AG20443 (cell line): ENCODE measurements at regions not wholly inside any gene's neighbourhood (a gene's known extent, or its start where the extent isn't known, plus 50 kb on each side); places are given as distances from the start of the nearest gene placed in this dataset.

Experiments
- DNase-seq: peaks from one replicate; pipeline ENCODE4 v3.0.0; 2012; ENCODE audit warnings: low spot score, mixed read lengths

DNA sequence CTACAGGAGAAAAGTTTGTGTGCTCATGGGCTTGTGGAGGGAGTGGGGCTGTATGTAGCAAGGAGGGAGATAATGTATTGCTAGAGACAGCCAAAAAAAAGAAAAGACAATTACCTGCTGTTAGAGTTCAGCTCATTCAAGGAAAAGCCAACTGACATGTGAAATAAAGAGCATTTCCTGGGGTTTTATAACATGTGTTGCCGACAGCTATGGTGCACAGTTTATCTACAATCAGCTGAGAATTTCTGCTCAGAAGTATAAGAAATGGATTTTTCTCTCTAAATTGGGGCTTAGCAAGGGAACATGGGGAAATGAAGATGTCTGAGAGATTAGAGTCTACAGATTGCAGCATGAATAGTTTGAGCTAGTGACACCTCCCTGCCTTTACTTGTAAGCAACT, 674.1 kb downstream of the SUCLG1 start:
- DNase-seq: no peak

DNA sequence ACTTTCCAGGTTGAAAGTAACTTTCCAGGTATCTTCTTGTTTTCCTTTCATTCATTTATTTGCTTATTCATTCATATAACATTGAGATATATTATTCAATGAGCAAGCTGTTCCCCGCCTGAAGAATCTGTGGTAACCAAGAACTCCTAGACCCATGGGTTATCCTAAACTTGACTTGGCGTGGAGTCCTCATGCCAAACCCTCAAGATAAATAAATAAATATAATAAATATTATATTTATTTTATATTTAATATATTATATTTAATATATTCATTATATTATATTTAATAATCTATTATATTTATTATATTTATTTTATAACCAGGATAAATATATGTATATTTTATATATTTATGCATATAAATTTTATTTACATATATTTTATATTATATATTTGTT, 674.8 kb downstream of the SUCLG1 start:
- DNase-seq: no peak

DNA sequence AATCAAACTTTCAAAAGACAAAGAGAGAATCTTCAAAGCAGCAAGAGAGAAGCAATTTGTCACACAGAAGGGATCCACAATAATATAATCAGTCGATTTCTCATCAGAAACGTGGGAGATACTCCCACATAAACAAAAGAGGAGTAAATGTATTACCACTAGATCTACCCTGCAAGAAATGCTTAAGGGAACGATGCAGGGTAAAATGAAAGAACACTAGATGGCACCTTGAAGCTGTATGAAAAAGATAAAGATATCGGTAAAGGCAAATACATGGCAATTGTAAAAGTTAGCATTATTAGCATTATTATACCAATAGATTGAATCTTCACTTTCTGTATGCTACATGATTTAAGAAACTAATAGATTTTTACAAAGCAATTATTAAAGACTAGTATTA, 677.0 kb downstream of the SUCLG1 start:
- DNase-seq: no peak

DNA sequence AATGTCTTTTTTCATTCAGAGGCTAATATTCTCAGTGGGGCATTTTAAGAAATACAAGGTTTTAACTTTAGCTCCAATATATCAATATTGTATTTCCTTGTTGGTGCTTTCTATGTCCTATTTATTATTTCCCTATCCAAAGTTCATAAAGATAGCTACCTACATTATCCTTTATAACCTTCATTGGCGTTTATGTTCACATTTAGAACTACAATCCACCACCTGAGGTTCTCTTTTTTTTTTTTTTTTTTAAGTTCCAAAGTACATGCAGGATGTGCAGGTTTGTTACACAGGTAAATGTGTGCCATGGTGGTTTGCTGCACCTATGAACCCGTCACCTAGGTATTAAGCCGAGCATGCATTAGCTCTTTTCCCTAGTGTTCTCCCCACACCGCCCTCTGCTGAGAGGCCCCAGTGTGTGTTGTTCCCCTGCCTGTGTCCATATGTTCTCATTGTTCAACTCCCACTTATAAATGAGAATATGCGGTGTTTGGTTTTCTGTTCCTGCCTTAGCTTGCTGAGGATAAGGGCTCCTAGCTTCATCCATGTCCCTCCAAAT, 694.6 kb downstream of the SUCLG1 start:
- DNase-seq: no peak

DNA sequence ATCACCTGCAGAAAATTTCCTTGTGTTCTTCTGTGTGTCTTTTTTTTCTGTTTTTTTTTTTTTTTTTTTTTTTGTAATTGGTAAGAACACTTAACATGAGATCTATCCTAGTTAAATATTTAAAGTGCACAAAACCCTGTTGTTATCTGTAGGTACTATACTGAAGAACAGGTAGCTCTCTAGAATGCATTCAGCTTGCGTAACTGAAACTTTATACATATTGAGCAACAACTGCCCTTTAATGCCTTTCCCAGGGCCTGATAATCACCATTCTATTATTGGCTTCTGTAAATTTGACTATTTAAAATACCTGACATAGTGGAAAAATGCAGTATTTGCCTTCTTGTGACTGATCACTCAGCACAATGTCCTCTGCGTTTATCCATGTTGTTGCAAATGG, 701.8 kb downstream of the SUCLG1 start:
- DNase-seq: no peak

DNA sequence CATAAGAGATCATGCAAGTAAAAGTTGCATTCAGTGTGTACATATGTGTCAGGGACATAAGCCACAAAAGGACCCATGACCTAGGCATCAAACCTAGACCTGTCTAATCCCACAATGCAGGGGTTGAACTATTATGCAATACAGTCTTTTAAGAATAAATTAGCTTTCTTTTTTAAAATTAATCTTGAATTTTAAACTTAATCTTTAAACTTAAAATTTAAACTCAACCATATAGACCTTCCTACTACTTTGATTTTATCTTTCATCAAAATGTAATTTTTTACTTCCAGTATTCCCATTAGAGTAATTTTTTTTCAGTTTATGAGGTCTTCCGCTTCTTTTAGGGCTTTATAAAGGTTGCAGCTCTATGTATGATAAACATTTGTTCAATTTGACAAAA, 702.9 kb downstream of the SUCLG1 start:
- DNase-seq: no peak

DNA sequence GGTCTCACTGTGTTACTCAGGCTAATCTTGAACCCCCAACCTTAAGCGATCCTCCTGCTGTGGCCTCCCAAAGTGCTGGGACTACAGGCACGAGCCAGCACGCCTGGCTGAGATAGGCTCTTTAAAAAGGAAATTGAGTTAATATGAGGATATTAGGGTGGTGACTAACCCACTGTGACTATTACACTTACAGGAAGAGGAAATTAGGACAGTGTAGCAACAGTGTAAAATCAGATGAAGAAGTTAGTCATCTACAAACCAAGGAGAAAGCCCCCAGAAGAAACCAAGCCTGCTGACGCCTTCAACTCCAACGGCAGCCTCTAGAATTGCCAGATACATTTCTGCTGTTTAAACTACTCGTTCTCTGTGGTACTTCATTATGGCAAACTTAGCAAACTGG, 711.9 kb downstream of the SUCLG1 start:
- DNase-seq: no peak

DNA sequence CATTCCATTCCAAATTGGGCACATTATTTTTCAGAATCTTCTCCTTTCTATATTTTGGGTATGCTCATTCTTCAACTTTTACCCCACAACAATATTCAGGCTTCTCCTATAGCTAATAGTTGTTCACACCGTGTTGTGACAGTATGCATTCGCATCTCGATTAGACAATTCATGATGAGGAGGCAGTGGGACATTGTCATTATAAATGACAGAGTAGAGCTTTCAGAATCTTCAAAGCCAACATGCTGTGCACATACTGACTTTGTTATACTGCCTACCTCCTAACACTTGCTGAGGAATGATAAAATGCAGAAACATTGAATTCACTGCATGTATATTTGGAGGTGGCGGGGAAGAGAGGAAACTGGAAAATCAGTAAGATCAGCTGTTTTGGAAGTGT, 714.2 kb downstream of the SUCLG1 start:
- no peak for DNase-seq

DNA sequence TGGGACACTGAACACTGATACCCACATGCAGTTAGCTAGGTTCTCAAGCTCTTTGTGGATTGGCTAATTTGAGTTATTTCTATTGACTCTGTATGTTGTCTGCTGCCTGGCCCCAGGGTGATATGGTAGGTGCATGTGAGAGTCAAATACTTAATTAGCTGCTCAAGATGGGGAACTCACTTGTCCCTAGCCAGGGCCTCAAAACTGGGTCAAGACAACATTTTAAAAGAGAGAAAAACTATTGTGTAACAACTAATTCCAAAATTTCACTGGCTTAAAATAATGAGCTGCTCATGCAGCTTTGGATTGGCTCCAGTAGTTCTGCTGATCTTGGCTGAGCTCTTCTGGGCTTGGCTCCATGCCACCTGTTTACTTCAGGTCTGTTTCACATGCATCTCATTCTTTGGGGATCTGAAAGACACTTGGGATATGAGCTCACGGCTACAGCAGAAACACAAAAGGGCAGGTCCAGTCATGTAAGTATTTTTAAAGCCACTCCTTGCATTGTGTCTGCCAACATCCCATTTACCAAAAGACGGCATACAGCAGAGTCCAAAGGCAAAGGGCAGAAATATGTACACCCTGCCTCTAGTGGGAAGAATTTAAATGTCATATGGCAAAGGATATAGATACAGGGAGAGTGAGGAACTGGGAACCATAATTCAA, 716.8 kb downstream of the SUCLG1 start:
- peak; percentile 49 for DNase-seq

DNA sequence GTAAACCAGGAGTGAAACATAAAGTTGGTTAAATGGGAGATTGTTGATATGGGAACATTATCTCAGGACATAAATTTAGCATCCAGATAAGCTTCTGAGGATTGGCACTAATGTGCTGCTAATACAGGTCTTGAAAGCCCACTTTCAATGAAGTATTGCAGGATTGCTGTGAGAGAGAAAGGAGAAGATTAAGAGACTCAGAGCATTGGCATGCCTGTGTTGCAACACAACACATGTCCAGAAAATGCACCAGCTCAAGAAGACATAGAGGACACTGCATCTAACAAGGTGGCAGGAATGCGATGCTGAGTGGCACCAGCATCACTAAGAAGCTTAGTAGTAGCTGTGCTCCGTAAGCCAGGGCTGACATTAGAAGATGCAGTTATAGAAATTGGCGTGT, 728.9 kb downstream of the SUCLG1 start:
- peak; percentile 29 for DNase-seq

DNA sequence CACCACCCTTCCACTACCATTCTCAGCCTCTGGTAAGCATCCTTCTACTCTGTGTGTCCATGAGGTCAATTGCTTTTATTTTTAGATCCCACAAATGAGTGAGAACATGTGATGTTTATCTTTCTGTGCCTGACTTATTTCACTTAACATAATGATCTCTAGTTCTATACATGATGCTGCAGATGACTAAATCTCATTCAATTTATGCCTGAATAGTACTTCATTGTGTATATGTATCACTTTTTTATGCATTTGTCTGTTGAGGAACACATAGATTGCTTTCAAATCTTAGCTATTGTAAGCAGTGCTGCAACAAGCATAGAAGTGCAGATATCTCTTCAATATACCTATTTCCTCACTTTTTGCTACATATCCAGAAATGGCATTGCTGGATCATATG, 733.3 kb downstream of the SUCLG1 start:
- no peak for DNase-seq

DNA sequence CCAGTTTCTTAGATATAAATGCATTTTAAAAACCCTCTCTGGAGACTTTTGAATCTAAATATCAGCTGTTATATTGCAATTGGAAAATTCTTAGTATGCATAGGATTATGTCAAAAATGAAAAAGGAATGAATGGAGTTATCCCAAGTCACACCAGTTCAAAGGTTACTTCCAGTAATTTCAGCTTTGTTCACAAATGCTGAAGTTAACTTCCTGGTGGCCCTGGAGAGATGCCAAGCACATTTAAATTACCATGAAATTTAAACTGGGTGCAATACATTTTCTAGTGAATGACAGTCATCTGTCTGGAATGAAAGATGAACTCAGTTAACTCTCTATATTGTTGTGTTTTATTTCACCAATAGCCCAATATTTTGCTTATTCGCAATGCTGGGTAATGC, 753.9 kb downstream of the SUCLG1 start:
- no peak for DNase-seq

DNA sequence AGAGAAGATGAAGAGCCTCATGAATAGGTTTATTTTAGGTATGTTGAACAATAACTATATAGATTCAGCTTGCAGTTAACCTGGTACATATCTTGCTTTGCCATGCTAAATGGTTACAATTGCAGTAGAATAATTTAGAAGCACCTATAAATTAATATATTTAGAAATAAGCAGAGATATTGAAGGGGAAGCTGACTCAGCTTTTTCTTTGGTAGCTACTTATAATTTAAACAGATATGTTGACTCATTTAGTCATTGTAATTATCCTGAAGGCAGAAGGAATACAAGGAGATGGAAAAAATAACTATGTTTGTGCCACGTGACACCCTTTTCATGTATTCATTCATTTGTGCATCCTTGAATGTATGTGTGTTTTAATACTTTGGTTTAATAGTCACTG, 755.5 kb downstream of the SUCLG1 start:
- no peak for DNase-seq

DNA sequence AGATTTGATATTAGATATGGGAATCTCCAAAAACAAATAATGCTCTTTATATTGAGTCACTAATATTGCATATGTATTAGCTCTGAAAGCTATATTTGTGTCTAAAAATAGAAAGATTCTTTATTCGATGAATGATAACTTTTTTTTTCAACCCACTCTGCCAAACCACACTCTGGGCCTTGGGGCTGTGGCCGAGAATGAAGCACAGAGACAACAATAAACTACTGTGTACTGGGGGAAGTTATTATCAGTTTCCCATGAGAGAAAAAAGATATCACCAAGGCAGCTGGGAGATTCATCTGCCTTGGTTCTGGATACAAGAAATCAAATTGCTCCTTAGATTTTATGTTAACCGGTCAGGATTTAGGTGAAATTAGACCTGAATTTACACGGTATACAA, 762.2 kb downstream of the SUCLG1 start:
- DNase-seq: no peak

DNA sequence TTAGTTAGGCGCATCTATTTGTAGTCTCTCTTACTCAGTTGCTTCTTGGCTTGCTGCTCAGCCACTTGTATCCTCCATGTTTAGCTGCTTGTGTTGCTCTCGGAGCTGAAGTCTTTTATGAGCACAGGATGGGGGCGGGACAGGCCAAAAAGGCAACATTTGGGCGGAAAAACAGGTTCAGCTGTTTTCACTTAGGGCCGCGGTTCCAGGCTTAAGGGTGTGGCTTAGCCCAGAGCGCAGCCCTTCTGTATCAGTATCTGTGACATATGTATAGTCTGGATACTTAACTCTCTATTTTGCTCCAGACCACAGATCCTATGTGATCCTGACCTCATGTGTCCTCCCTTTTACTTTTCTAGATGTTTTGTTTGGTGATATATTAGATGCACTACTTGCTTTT, 763.5 kb downstream of the SUCLG1 start:
- DNase-seq: peak; percentile 6

DNA sequence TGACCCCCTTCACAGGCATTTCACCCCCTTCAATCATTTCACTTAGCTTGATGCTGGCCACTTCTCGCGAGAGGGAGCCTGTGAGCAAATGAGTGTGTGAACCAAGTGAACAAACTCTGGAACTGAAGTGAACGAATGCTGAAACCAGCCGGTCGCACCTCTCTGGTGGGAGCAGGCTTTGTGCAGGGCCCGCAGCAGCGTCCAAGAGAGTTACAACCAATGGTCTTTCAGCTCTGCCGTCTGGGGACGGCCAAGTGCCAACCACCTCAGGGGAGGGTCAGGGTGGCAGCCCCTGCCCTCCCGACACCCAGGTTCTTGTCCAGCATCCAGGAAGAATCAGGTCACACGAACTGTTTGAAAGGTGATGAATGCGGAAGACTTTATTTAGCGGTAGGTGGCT, 764.0 kb downstream of the SUCLG1 start:
- no peak for DNase-seq

DNA sequence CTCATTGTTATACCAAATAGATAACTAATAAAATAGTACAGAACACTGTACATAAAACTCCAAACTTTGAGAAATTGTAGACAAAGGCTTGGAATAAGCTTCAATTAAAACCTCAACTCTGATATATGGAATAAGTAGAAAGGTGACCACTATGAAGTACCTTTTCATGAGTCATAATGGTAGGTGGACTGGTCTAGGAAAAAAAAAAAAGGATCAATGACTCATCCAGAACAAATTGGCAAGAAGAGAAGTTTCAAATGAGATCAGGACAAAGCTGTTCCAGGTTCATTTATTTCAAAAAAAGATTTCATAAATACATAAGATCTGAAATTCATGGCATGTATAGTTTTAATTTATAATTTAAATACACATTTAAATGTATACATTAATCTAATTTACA, 769.7 kb downstream of the SUCLG1 start:
- no peak for DNase-seq

DNA sequence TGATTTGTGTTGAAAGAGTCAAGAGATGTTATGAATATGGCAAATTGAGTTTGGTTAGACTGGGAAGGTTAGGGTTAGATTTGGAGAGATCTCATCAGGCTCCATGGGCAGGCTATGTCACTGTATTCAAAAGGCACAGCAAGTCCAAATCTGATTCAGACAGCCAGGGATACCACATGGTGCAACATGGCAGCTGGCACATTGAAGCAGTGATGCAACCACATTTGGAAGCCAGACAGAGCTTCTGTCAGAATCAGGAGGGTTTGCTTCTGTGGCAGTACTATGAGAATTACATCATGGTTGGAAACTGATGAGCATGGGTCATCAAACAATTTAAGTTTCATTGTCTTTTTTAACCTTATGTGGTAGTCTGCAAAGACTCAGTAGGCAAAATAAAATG, 772.2 kb downstream of the SUCLG1 start:
- DNase-seq: peak; percentile 28

DNA sequence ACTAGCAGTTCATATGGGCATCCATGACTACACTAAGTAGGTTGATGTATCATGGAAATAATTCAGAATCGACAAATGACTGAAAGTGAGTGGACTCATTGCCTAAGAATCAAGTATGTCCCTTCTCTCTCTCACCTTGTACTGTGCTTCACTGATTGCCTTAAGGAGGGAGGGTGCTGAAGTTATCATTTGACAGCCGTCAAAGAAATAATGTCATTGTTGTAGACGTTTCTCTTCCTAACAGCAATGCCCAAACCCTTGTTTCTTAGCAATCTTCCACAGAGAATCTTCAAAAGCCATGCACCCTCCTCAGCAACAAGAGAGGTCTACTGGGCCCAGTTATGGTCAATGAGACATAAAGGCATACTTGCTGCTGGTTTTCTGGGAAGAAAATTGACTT, 785.0 kb downstream of the SUCLG1 start:
- no peak for DNase-seq

DNA sequence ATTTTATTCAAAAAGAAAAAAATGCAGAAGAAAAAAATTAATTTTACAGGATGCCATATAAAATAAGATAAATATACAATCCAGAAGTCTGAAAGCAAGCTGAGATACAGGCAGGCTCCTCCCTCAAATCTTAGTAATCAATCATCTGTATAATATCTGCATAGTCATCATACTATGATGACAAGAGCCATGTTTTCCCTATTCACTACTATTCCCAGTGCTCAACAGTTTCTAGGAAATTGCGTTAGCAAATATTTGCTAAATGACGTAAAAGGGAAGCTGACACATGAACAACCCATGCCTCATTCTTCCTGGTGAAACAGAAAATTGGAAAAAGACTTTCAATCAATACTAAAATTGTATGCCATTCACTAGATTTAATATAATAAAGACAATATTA, 793.2 kb downstream of the SUCLG1 start:
- DNase-seq: peak; percentile 30

DNA sequence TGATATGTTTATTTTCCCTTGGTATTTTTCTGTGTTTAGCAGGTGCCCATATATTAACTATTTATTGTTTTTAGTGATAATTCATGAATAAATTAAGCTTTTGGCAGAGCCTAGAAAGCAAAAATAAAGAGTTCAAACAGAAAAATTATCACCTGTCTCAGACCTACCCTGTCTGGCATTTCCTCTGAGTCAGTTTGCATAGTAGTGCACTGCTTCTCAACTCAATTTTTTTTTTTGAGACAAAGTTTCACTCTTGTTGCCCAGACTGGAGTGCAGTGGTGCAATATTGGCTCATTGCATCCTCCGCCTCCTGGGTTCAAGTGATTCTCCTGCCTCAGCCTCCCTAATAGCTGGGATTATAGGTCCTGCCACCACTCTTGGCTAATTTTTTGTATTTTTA, 793.9 kb downstream of the SUCLG1 start:
- no peak for DNase-seq

DNA sequence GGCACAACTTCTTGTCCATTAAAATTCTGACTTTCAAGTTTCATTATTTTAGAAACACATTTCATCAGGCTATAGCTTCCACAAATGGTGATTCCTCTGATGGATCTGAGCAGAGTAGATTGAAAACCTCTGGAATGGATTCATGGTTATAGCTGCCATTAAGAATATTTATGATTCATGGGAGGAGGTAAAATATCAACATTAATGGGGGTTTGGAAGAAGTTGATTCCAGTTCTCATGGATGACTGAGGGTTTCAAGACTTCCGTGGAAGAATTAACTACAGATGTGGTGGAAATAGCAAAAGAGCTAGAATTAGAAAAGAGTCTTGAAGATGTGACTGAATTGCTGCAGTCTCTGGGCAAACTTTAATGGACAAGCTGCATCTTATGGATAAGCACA, 797.4 kb downstream of the SUCLG1 start:
- DNase-seq: no peak

DNA sequence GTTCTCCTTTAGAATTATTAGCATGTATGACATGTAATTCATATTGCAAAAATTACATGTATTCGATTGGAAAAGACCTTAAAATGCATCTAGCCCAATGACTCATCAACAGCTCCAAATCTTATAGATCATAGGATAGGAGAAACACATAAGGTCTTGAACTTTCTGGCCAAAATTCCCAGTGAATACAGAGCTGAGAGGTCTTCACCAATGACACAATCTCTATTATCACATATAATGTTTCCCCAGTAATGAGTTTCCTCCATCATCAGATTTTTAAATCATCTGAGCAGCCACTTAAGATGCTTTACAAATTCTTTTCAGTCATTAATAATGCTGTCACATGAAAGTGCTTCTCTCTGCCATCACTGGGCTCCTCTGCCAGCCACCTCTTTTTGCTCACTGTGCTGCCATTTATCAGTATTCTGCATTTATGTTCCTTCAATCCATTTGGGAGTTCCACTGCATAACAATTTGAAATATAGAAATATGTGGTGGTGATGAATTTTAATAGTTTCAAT, 804.9 kb downstream of the SUCLG1 start:
- DNase-seq: no peak

DNA sequence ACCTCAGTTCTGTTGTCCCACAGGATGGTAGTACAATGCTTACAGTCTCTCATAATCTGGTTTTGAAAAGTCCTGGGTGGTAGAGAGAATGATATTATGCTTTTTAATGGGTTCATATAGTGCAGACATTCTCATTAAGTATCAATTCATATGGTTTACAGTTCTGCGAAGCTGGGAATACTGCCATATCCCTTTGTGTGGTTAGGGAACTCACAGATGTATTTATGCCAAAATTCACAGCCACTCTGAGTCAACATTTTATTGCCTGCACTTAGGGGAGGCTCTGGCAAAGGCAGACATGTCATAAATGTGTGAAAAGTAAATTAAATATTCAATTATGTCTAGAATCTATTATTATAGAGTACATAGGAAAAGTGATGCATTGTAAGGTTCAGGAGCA, 808.2 kb downstream of the SUCLG1 start:
- DNase-seq: peak; percentile 23
